ENCODE measurements at regions not wholly inside any gene's neighbourhood (a gene's known extent, or its start where the extent isn't known, plus 50 kb on each side); places are given as distances from the start of the nearest gene placed in this dataset.

GRCh38 chr17:72206376-72206775 lies 85.6 kb downstream of the SOX9 start:
- no peak for DNase-seq

GRCh38 chr17:72208832-72209231 lies 88.0 kb downstream of the SOX9 start:
- DNase-seq, result no peak

- DNase-seq, result no peak
Measured at GRCh38 chr17:72212041-72212440, 91.2 kb downstream of the SOX9 start.

- no peak for DNase-seq
Measured at GRCh38 chr17:72215490-72215889, 94.7 kb downstream of the SOX9 start.

DNA sequence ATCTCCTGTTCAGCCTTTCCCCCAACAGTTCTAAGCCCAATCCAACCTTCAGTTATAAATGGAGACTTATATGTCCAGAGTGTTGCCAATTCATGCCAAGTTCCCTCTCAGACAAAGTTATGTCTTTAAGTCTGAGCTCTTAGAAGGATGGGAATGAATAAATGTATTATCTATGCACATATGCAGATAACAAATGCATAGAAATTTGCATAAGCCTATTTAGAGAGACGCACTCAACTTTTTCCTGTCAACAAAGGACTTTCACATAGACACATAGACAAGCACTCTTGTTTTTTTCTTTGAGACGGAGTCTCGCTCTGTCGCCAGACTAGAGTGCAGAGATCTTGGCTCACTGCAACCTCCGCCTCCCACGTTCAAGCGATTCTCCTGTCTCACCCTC lies 95.1 kb downstream of the SOX9 start:
- no peak for DNase-seq

DNA sequence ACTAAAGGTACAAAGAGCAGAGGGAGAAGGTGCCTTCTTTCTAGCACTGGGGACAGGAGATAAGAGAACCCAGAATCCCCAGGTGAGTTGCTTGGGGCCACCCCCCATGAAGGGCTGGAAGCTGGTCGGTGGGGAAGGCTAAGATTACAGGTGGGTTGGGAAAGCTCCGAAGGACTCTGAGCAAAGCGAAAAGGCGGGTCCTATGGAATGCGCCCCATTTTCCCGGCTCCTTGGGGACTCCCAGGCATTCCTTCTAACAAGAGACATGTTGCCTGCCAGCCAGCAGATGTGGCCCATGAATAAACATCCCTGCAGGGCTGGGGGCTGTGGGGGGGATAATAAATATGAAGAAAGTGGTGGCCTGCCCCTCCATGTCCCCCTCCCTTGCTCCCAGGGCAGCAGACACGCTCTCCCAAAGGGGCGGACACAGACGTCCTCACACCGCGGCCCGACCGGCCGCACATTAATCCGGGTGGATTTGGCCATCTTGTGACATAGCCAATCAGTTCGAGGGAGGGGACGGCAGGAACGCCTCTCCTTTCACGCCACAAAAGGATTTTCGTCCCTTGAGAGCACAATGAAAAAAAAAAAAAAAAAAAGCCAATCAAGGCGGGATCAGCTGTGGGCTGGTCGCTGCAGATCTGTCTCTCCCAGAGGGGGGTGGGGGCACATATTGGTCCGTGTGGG lies 98.5 kb downstream of the SOX9 start:
- no peak for DNase-seq

DNA sequence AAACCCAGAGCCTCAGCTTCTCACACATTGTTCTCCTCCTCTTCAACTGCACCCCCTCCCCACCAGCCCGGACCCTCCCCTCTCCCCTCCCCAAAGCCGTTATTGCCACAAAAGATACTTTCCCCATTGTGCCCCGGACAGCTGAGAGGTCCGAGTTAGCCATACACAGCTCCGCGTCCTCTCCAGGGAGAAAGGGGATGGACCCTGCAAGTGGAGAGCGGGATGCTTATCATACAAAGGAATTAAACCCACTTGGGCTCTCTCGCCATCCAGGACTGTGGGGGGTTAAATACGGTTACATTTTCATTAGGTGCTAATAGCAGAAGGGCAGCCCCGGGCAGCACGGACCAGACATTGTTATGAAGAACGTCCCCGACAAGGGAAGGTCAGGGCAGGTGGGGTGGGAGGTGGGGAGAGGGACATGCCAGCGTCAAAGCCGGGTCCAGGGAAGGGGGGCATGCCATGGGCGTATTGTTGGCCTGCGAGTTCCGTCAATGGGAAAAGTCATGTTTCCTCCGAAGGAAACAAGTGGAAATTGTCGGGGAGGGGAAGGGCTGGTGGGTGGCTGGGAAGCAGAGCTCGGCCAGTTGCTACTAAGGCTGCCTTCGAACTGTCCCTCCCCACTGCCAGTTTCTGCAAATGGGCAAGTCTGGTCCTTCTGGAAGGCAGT lies 99.1 kb downstream of the SOX9 start:
- no peak for DNase-seq

DNA sequence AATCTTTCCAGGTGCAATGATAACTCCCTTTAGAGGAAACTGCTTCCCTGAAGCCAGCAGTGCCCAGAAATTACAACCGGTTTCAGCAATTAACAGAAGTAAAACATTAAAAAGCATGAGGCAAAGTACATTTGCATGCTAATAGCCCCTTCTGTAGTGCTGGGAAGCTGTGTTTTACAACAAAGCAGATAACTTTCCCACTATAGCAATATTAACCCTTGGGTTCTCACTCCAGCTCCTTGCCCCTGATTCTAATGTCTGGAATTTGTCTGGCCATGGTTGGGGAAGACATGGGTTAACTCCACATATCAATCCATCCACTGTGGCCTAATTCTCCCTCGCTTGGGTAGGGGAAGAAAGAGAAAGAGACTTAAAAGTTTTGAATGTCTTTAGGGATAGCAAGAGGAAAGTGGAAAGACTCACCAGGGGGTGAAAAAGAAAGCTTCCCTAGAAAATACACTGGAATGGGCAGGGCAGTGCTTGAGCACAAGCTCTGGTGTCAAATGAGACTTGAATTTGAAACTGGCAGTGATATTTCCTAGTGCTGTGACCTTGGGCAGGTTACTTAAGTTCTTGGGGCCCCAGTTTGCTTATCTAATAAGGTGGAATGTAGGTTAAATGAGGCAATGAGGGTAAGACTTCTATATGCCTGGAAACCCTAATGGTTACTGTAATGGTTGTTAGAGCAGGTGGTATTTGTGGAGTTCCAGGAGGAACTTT lies 102.0 kb downstream of the SOX9 start:
- no peak for DNase-seq

DNA sequence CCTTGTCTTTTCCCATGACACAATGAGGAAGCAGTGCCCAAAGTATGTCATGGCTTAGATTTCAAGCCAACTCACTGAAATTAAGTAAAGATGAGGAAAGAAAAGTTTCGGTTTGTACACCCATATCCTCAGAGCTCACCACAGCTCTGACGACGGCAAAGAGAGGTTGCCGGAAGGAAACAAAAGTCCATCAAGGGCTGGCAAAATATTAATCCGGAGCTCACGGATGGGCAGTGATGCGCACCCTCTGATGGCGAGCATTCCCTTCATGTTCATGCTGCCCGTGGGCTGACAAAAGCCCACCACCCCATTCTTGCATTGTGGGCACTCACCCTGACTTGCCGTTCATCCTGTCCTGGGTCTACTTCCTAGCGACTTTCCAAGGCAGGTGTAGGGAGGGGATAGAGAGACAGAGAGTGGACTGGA lies 103.1 kb downstream of the SOX9 start:
- no peak for DNase-seq

DNA sequence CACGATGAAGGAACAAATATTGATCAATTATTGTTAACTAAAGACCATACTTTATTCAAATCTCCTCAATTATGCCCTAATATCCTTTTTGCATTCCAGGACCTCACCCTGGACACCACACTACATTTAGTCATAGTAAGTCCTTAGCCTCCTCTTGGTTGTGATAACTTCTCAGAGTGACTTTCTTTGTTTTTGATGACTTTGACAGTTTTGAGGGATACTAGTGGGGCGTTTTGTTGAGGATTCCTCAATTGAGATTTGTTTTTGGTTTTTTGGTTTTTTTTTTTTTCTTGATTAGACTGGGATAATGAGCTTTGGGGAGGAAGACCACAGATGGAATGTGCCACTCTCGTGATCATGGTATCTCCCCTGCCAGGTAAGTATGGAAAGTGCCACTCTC lies 105.5 kb downstream of the SOX9 start:
- no peak for DNase-seq

DNA sequence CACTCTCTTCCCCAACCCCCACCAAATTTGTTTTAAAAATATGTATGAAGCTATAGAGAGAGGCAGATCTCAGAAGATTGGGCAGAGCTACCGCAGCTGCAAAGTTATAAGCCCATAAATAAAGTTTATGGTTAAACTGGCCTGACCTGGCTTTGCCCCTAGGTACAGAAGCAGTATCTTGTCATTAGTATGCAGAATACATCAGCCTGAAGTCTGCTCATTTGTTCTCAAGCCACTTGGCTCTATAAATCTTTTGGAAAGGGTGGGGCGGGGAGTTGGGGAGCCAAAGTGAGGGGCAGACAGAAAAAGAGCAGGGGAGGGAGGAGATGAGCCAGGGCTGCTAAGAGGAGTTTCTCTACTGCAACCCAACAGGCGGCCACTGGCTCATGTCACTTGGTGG lies 113.2 kb downstream of the SOX9 start:
- DNase-seq, result peak in 8 of 58 donors; percentile 1 to 18 (median 4)

DNA sequence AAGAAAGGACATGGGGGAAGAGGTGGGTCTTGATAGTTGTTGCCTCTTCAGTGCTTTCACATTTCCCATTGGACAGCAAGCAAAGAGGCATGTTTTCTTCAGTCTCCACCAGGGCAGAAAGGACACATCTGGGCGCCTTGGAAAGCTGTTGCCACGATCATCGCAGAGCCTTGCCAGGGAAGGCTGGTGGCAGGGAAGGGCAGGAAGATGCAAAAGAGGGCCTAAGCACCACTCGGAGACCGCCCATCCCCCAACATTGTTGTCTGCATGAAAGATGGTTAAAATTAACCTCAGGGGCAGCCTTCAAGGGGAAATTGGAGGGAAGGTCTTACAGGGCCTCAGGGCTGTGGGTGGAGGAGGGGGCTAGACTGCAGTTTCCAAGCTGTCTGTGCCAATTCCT lies 114.2 kb downstream of the SOX9 start:
- no peak for DNase-seq

GRCh38 chr17:72236980-72237633 lies 116.3 kb downstream of the SOX9 start:
- no peak for DNase-seq

- no peak for DNase-seq
Measured at GRCh38 chr17:72238157-72238673, 117.4 kb downstream of the SOX9 start.

- DNase-seq, result no peak
Measured at GRCh38 chr17:72239548-72239947, 118.7 kb downstream of the SOX9 start.

- no peak for DNase-seq
Measured at GRCh38 chr17:72240333-72240732, 119.5 kb downstream of the SOX9 start.

DNA sequence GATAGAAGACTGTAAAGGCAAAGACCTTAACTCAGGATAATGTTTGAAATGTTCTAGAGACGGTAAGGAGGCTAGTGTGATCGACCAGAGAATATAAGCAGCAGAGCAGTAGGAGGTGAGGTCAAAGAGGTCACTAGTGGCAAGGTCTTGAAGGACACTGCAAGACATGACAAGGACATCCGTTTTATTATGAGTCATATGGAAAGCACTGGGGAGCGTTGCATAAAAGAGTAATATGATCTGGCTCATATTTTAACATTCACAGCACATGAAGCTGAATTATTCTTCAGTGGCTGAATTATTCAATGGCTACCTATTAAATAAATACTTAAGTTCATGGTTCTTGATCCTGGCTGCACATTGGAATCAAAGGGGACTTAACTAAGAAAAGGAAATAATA lies 123.7 kb downstream of the SOX9 start:
- DNase-seq, result no peak

GRCh38 chr17:72244956-72245355 lies 124.1 kb downstream of the SOX9 start:
- DNase-seq, result no peak

GRCh38 chr17:72249441-72249840 lies 128.6 kb downstream of the SOX9 start:
- DNase-seq, result no peak

GRCh38 chr17:72250206-72250605 lies 129.4 kb downstream of the SOX9 start:
- no peak for DNase-seq

DNA sequence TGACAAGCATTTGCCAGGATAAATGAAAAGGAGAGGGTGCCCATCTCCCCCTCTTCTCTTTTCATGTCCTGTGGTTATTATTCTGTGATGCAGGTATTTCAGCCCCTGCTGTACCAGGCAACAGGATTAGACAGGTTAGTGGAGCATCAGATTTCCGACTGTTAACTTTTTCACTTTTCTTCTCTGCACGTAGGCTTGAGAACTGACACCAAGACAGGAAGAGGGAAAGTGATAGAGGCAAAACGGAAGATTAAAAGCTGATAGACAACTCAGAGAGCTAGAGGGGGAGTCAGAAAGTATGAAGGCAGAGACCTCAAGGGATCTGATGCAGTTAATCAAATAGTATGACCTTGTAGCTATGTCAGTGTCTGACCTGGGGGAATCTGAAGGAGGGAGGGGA lies 132.8 kb downstream of the SOX9 start:
- no peak for DNase-seq
